ENCODE measurements at regions not wholly inside any gene's neighbourhood (a gene's known extent, or its start where the extent isn't known, plus 50 kb on each side); places are given as distances from the start of the nearest gene placed in this dataset.
A peak's percentile ranks its signal among the peaks of the same experiment; 100 is the strongest.
"Not testable (repeated sequence)": the region's sequence is repeated elsewhere in the genome, so short reads cannot be mapped to it uniquely, and the experiment has no call there.

DNA sequence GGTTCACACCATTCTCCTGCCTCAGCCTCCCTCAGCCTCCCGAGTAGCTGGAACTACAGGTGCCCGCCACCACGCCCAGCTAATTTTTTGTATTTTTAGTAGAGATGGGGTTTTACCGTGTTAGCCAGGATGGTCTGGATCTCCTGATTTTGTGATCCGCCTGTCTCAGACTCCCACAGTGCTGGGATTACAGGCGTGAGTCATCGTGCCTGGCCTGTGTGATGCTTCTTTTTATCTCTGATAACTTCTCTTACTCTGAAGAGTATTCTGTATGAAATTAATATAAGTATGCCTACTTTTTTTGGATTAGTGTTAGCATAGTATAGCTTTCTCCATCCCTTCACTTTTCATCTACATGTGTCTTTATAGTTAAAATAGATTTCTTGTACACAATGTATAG, 180.8 kb upstream of the GALNT15 start:
- DNase-seq, result not testable (repeated sequence)

DNA sequence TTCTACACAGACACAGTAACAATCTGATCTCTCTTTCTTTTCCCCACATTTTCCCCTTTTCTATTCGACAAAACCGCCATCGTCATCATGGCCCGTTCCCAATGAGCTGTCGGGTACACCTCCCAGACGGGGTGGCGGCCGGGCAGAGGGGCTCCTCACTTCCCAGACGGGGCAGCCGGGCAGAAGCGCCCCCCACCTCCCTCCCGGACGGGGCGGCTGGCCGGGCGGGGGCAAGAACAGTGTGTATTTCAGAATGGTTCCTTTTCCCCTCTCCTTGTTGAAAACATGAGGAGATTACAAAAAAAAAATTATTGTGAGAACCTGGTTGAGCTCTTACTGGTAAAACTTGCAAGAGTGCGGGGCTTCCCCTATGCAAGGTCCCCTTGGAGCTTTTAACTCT, 178.0 kb upstream of the GALNT15 start:
- not testable (repeated sequence) for DNase-seq

DNA sequence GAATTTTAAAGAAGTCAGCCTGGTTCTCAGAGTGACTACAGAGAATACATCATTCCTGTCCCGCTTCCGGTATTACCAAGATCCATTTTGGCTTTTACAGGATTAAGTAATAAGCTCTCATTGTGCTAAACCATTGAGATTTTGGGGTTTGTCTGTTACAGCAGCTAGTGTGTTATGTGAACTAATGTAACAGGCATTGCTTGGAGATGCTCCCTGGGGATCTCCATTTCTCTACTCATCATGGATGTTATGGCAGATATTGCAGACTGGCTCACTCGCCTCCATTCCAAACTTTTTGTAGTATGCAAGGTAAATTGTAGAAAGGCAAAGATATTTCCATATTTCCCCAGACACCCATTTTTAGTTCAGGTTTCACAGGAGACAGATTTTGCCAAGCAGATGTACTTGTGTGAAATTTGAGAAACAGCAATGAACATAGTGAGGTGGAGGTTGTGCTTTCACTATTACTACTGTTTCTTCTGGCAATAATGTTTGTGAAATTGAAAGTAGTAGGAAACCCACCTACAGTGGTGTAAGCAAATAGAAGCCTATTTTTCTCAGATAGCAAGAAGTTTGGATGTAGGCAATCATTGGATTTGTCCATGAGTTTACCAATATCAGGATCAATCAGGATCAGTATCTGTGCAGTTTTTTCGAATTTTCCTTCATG, 177.1 kb upstream of the GALNT15 start:
- no peak for DNase-seq

DNA sequence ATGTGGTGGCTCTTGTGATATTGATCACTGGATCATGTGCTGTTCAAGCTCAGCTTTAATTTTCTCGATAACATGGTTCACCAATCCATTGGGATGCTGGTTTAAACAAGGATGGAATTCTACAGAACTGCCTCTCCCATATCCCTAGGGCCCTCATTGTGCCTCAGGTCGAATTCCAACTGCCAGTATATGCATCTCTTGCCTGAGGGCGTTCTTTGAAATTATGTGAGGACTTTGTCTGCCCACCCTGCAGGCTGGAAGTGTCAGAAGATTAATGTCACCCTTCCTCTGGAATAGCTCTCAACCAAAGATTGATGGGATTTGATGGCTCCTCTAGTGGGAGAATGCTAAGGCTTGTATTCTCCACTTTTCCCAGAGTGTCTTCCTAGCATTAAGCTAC, 175.6 kb upstream of the GALNT15 start:
- DNase-seq, result no peak

DNA sequence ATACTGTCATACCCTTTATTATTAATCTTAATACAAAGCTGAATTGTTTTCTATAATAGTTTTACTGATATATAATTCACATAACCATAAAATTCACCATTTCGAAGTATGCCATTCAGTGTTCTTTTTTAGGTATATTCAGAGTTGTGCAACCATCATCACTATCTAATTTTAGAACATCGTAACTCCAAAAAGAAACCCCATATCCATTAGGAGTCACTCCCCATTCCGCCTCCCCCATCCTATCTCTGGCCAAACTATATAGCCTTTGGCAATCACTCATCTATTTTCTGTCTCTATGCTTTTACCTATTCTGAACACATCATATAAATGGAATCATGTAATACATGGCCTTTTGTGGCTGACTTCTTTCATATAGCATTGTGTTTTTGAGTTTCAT, 169.7 kb upstream of the GALNT15 start:
- DNase-seq, result no peak

DNA sequence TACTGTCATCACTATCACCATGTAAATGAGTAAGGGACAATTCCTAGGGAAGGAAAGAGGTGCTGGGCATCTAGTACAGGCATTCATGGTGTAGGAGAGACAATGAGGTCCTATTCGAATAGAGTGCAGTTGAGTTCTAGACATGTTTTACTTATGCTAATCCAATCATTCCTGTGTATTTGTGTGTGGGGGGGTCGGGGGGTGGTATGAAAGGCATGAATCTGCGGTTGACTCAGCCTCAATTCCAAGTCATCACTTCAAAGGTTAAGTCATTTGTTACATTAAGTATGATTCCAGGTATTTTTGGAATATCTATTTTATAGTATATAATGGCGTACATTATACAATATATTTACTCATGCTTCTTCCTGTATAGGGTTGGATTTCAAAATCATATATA, 163.1 kb upstream of the GALNT15 start:
- no peak for DNase-seq

DNA sequence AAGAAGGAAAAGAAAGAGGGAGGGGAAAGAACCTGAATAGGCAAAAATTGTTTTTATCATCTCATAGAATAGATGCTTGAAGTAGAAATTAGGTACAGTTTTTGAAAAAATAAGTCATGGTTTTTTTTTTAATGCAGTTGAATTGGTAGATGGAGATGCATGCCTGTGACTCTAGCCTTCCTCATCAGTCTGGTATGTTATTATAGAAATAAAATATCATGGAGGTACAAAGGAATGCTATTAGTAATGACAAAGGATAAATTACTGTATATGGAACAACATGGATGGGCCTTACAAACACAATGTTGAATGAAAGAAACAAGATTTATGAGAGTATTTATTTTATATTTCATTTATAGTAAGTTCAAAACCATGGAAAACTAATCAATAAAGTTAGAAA, 162.4 kb upstream of the GALNT15 start:
- no peak for DNase-seq

DNA sequence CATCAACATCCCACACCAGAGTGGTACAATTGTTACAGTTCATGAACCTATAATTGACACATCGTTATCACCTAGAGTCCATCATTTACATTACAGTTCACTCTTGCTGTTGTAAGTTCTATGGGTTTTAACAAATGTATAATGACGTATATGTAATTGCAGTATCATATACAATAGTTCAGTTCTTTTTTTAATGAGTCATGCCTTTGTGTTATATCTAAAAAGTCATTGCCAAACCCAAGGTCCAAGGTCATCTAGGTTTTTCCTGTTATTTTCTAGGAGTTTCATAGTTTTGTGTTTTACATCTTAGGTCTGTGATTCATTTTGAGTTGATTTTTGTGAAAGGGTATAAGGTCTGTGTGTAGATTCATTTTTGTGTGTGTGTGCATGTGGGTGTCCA, 160.9 kb upstream of the GALNT15 start:
- DNase-seq, result no peak

DNA sequence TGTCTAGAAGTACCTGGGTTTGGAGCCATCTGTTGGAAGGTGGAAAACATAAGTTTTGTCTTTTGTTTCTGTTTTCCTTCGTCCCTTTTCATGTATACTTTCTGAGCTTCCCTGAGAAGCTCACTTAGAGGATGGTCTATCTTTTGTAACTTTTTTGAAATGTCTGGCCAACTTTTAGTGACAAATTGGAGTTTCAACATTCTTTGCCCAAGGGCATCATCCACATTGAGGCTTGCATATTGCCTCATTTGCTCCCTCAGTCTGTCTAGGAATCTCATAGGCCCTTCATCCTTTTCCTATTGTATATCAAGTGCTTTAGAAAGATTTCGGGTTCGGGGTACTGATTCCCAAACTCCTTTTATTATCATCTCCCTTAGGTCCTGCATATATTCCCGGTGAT, 152.7 kb upstream of the GALNT15 start:
- DNase-seq, result not testable (repeated sequence)

DNA sequence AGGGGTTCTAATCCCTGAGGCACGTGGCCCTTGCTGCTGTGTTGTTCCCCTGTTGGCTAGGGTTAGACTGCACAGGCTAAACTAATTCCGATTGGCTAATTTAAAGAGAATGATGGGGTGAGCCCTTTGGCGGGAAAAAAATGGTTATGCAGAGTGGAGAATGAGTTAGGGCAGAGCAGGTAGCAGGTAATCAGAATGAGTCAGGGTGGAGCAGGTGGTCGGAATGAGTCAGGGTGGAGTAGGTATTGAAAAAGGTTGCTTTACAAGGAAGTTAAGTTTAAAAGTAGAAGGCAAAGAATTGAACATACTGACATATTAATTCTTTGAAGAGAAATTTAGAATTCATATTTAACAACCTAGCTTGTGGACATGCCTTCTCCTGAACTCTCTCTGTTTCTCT, 150.6 kb upstream of the GALNT15 start:
- DNase-seq, result not testable (repeated sequence)

DNA sequence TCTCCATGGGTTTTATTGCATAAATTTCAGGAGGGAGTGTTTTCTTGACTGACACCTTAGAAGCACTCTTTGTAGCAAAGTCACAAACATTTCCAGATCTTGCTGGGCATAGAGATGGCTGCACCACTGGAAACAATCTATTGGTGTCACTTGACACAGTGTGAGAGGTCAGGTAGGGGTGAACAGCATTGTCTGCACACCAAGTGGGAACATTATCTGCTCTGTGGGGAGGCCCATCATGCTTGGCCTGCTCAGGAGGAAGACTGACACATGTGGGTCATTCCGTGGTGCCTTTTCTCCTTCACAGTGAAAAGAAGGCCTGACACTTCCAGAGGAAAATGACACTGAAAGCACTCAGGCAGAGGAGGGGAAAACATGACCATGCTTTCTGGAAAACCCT, 149.9 kb upstream of the GALNT15 start:
- DNase-seq, result no peak

DNA sequence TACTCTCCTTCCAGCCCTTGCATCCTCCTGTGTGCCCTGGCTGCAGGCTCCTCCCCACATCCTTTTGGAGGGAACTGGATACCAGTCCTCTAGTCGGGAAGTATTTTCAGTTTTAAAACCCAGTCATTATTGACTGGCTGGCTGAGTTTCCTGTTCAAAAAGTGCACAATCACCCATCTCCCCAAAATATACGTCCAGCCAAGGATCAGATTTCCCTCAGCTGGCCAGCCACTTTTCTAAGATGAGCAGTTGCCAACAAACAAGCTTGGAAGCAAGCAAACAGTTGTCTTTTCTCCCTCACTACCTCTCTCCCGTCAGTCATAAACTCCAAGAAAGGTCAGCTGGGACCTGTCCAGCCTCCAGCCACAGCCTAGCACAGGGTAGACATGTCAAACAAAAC, 147.7 kb upstream of the GALNT15 start:
- DNase-seq, result no peak

DNA sequence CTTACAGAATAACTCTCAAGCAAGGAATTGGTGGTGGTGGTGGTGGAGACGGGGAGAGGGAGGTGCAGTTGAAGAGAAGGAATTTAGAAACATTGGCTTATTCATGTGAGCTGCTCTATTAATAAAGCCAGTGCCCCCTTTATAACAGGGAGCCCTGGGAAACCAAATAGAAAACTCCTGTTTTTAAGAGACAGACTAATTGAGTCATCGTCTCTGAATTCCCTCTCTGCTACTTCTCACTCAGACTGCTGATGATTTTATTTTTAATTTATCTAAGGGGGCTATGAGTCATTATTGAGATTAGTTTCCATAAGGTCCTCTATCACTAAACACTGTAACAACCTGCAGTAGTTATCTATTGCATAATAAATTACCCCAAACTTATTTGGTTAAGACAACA, 145.9 kb upstream of the GALNT15 start:
- no peak for DNase-seq

DNA sequence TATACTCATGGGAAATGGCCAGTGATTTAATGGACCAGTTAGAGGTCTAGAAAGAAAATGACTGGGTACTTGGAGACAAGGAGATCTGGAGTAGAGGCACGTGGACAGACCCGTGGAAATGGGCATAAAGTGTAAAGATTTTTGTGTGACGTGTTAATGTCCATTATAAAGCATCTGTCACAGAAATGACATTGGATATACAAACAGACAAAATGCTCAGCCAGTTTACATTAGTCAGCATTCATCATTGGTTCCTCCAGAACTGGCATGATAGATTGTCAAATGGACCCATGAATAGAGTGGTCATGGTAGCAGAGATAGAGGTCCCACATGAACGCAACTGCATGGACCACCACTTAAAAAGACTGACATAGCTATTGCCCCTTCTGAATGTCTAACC, 144.1 kb upstream of the GALNT15 start:
- DNase-seq, result no peak

DNA sequence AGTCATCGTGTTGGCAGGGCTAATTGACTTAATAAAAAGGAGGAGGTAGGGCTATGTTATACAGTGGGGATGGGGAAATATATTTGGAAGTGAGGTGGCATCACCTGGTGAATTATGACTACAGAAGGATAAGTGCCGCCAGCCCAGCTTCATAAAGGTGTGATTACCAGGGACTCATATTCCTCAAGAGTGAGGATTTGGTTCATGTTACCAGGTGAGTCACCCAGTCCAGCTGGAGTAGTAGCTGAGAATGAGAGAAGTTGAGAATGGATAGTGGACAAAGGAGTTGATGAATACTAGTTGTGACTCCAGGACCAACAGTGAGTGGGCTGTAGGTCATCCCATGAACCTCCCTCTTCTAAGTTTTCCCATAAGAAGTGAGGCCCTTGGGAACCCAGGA, 143.0 kb upstream of the GALNT15 start:
- no peak for DNase-seq

DNA sequence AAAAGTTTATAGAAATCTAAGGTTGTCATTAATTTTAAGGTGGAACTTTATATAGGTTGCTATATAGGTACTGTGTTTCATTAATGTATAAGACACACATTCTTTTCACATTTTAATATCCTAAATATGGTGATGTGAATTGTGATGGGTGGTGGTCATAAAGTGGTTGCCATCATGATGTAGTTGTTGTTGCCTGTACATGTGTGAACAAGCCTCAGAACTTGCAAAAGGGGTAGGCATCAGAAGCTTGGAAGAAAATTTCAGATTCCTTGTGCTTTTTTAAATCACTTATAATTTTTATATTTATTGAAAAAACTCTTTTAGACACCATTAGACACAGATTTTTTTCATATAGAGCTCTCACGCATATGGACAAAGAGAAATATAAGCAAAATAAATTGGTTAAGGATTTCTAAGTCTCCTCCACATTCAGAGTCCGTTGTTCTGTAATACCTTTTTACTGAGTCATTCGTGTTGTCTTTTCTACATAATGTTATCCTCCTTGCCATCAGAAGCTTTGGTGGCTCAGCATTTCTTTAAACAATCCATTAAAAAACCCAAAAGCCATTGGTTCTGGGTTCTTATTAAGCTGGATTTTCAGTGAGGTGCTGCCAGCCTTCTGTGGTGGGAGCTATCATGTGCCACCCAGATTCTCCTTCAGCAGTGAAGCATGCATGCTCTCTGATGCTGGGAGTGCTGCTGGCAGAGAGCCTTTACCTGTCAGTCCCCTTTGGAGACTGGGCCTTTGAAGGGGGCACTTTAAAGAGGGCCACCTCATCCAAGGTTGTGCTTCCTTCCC, 140.4 kb upstream of the GALNT15 start:
- no peak for DNase-seq

DNA sequence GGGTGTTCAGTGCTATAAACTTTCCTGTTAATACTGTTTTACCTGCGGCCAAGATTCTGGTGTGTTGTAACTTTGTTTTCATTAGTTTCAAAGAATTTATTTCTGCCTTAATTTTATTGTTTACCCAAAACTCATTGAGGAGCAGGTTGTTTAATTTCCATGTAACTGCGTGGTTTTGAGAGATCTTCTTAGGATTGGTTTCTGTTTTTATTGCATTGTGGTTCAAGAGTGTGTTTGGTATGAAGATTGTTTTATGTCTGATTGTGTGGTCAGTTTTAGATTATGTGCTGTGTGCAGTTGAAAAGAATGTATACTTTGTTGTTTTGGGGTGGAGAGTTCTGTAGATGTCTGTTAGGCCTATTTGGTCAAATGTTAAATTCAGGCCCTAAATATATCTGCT, 133.5 kb upstream of the GALNT15 start:
- DNase-seq, result no peak

DNA sequence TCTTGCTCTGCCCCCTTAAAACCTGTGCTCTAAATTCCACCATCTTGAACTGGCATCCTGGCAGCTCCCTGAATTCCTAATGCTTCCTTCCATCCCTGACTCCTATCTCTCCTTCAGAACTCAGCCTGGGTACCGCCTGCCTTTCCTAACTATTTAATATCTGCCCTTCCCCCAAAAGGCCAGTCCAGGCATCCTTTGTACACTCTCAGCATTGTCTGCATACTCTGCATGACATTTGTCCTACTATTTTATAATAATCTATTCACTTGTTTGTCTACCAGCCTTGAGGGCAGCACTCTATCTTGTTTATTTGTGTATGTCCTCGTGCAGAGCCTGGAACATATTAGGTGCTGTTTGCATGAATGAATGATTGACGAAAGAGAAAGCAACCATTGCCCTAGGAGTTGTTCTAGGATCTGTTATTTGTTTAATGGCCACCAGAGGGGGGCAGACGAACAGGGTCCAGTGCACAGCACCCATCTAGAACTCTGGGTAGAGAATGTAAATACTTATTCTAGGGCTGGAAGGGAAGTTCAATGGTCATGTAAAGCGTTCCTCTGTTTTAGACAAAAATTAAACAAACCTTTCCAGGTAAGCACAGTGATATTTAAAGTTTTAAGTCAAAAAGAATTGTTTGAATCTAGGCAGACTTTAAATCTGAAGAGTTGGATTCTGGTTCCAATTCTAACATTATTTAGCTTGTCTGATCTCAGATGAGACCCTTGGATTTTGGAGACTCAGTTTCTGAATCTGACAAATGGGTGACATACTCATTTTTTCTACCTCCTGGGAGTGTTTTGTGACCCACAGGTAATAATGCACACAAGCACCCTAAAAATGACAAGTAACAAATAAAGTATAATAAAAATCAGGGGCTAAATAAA, 125.8 kb upstream of the GALNT15 start:
- peak; percentile 28 for DNase-seq

DNA sequence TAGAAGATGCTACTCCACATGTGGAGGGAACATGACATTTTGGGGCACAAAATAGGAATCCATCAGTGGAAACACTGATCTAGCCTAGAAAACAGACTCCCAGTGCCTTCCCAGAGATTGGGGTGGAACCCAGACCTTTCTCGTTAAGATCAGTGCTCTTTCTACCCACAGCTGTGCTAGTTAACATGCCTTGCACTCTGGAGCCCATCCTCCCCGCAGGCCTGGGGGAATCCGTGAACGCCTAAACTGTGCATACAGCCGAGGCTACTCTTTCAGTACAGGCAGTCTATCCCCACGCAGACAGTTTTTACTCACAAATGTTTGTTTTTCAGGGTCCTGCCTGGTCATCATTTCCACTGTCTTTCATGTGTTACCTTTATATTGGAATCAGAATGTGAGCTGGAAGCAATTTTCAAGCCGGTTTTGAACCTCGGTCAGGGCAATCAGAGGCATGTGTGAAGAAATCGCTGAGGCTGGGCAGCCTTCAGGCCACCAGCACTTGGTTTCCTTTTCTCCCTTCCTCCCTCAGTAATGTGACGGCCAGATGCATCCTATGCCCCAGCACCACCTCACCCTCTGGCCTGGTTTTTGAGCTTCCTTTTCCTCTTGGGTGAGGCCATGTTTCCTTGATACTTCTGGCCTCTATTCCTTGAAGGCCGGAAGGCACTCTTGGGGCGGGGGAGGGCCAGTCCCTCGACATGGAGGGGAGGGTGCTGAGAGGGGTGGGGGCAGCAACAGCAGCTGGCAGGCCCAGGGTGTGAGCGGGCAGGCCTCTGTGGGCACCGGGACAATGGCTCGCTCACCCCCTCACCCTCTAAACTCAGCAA, 123.6 kb upstream of the GALNT15 start:
- no peak for DNase-seq

DNA sequence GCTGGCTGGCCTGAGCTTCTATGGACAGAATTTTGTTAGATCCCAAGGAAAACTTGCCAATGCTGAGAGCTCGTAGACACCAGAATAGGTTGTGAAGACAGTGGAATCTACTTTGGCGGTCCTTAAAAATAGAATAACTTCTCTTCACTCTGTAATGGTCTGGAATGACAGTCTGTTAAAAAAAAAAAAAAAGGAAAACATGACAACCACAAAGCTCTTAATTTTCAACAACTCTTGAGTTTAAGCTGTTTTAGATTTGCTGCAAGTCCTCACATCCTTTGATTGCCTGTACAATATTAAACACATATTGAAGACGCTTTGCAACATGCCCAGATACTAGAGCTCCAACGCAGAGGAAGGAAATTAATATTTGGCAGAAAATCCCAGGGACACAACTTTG, 122.8 kb upstream of the GALNT15 start:
- DNase-seq, result no peak

DNA sequence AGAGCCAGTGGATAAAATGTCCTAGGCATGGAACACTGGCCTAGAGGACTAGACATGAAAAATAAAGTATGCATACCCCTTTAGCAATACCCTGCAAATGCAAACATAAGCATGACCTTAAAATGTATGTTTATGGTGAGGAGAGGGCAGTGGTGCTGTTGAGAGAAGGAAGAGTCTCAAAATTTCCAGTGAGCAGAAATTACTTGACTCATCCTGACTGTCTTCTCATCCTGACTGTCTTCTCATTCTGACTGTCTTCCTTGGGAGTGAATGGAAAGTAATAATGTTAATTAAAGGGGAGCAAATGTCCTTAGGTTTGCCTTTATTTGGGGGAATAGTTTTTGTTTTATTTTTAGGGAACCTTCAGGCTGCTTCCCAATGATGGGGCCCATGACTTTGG, 121.5 kb upstream of the GALNT15 start:
- DNase-seq, result no peak

DNA sequence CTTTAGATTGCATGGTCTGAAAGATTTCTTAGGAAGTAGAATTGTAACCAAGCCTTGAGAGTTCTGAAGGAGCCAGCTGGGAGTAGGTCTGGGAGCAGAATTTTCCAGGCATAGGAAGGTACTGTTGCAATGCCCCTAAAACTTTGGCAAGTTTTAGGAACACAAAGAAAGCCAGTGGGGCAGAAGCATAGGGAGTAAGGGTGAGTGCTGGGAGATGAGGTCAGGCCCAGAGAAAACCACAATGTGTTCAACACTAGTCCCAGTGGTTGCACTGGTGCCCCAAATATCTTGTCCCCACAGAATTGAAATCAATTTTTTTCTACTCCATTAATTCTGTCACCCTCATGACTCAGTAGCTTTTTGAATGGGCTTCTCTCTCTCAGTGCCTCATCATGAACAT, 120.7 kb upstream of the GALNT15 start:
- no peak for DNase-seq
